Liver (tissue), 3 donors: ENCODE measurements at regions not wholly inside any gene's neighbourhood (a gene's known extent, or its start where the extent isn't known, plus 50 kb on each side); places are given as distances from the start of the nearest gene placed in this dataset.

Experiments used
- CTCF ChIP-seq: fragments of 150-350 bp; IDR thresholded peaks from 2 replicates; pipeline ENCODE4 v1.5.1; 2017; ENCODE audit warnings: improper control_type of control experiment, low read depth, low read length; ENCODE audit not compliant: missing input control
- JUND ChIP-seq, 2 donors: IDR thresholded peaks; 2 replicates each; pipeline ENCODE4 v1.6.1; 2016; ENCODE audit warnings: antibody characterized with exemption in 2 of 2
- MAX ChIP-seq: IDR thresholded peaks from 2 replicates; pipeline ENCODE4 v1.6.1; 2016; ENCODE audit warnings: antibody characterized with exemption
- SP1 ChIP-seq: IDR thresholded peaks from 2 replicates; pipeline ENCODE4 v1.6.1; 2018; ENCODE audit warnings: antibody characterized with exemption, mild to moderate bottlenecking
- donor health status: healthy.
- donor health status: healthy.

- TF ChIP-seq CTCF (no peak), MAX (no peak), SP1 (no peak), JUND (IDR thresholded peaks at IDR 0.05) (no peak)
Observed at GRCh38 chr12:76226956-76227355, 121.3 kb downstream of the BBS10 start.
